ENCODE measurements at regions not wholly inside any gene's neighbourhood (a gene's known extent, or its start where the extent isn't known, plus 50 kb on each side); places are given as distances from the start of the nearest gene placed in this dataset.

DNA sequence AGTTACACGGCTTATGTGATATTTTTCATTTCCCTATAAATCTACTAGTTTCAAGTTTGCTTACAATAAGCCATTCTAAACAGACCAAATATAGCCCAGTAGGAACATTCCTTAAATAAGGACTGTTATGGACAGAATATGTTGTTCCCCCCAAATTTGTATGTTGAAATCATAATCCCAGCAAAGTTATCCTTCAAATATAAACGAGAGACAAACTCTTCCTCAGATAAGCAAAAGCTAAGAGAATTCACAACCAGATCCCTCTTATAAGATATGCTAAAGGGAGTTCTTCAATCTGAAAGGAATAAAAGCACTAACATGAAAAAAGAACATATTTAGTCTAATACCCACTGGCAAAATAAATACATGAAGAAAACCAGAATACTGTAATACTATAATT is 795.5 kb upstream of the GJE1 start:
- in situ Hi-C loops (cut with HindIII; ENCODE audit: low sequenced_read_pairs) = no loop called here

GRCh38 chr6:141335477-141336273 is 797.0 kb upstream of the GJE1 start:
- in situ Hi-C loops (cut with HindIII; ENCODE audit: low sequenced_read_pairs) = no loop called here

DNA sequence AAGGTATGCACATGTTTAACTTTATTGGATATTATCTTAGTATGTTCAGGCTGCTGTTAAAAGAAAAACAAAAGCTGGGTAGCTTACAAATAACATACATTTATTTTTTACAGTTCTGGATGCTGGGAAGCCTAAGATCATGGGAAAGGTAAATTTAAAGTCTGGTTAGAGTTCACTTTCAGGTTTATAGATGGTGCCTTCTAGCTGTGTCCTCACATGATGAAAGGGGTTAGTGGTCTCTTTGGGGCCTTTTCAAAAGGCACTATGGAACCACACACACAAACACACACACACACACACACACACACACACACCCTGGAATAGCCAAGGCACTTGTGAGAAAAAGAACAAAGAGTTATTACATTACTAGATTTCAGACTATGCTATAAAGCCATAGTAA is 805.8 kb upstream of the GJE1 start:
- in situ Hi-C loops (cut with HindIII; ENCODE audit: low sequenced_read_pairs) = no loop called here

DNA sequence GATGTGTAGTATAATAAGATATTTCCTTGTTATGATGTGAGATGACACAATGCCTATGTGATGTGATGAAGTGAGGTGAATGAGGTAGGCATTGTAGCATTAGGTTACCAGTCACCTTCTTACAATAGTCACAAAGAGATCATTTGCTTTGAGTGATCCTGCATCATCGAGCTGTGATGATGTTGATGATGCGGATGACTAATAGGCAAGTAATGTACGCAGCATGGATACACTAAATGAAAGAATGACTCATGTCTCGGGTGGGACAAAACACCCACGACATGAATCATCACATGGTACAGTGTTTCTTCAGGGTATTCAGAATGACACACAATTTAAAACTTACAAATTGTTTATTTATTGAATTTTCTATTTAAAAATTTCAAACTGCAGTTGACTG is 806.3 kb upstream of the GJE1 start:
- in situ Hi-C loops (cut with HindIII; ENCODE audit: low sequenced_read_pairs) = no loop called here

DNA sequence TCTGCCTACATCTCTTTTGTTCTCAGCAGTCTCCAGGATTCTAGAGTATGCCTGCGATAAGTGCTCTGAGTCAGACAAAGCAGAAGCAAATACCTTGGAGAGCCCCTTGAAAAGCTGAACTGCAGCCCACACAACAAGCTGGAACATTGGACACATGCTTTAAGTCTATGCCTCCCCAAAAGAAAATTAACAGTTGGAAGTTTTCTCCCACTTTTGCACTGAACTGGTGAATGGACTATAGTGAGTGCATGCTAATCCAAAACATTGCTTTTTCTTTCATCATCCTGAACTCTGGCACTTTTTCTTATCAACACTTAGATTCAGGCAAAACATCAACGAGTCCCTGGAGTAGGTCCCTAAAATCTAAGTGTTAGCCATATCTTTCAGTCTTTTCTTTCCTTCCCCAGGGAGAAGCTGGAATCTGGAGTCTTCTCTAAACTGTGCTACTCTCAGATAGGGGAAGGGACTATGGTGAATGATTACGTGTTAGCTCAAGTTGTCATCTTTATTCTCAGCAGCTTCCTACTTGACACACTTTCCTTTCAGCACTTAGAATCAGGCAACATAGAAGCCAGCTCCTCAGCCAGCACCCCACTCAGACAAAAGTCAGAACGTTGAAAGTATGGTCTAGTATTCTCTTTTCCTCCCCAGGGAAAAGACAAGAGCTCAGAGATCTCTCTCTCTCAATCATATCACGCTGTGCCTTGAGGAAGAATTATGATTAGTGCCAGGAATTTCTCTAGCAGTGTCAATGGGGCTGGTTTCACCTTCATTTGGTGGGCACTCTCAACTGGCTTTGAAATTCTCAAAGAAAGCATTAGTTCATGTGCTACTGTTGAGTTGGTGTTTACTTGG is 811.0 kb upstream of the GJE1 start:
- in situ Hi-C loops (cut with HindIII; ENCODE audit: low sequenced_read_pairs) = no loop called here

GRCh38 chr6:141316236-141316635 is 816.5 kb upstream of the GJE1 start:
- in situ Hi-C loops (cut with HindIII; ENCODE audit: low sequenced_read_pairs) = no loop called here

DNA sequence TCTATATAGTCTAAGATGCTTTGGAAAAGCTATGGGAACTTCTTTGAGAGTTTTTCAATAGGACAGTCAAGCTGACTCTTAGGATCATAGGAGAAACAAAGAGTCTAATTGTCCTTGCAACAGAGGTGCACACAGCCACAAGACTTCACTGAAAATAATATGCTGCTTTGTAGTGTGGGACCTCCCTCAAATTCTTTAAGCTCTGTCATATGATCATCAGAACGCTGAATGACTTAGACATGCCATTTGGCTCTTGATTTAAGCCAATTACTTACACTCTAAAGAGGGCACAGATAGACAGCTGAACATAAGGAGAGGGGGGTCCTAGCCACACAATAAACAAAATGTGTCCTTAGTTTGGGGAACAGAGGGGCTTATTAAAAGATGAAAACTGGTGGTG is 818.7 kb upstream of the GJE1 start:
- in situ Hi-C loops (cut with HindIII; ENCODE audit: low sequenced_read_pairs) = no loop called here

- in situ Hi-C loops (cut with HindIII; ENCODE audit: low sequenced_read_pairs) = no loop called here
These were observed 823.4 kb upstream of the GJE1 start for GRCh38 chr6:141309295-141309694.

- in situ Hi-C loops (cut with HindIII; ENCODE audit: low sequenced_read_pairs) = no loop called here
These were observed 825.3 kb upstream of the GJE1 start for GRCh38 chr6:141307309-141307998.

- in situ Hi-C loops (cut with HindIII; ENCODE audit: low sequenced_read_pairs) = no loop called here
These were observed 828.8 kb upstream of the GJE1 start for GRCh38 chr6:141303907-141304306.

- in situ Hi-C loops (cut with HindIII; ENCODE audit: low sequenced_read_pairs) = no loop called here
These were observed 830.9 kb upstream of the GJE1 start for GRCh38 chr6:141301779-141302178.

GRCh38 chr6:141290941-141291721 is 841.6 kb upstream of the GJE1 start:
- in situ Hi-C loops (cut with HindIII; ENCODE audit: low sequenced_read_pairs) = no loop called here

DNA sequence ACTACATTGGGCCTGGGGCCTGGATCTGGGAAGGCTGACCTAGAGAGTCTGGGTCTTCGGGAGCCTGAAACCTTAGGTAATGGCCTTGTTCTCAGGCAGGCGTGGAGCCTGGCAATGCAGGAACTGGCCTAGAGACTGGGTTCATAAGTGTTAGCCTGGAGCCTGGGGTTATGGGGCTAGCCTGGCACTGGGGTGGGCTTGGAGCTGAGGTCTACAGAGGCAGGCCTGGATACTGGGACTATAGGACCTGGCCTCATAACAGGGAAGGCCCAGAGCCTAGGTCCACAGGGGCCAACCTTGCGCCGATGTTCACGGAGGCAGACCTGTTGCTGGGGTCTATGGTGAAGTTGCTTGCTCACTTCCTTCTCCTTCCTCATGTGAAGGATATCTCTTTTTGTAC is 843.8 kb upstream of the GJE1 start:
- in situ Hi-C loops (cut with HindIII; ENCODE audit: low sequenced_read_pairs) = no loop called here

DNA sequence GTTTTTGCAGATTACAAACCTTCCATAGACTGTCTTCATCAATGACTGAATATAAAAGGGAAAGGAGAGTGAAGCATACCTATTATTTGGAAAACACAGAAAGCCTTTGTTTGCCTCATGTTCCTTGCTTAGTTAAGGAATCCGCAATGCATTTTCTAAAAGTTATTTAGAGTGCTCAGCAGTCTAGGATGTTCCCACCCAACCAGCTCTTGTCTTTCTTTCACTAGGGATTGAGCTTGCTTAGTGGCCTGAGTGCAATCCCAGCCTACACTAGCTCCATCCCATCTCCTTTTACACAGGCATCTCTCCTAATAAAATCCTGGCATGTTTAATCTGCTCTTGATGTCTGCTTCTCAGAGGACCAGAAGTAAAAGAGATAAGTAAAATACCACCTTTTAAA is 850.5 kb upstream of the GJE1 start:
- in situ Hi-C loops (cut with HindIII; ENCODE audit: low sequenced_read_pairs) = no loop called here

DNA sequence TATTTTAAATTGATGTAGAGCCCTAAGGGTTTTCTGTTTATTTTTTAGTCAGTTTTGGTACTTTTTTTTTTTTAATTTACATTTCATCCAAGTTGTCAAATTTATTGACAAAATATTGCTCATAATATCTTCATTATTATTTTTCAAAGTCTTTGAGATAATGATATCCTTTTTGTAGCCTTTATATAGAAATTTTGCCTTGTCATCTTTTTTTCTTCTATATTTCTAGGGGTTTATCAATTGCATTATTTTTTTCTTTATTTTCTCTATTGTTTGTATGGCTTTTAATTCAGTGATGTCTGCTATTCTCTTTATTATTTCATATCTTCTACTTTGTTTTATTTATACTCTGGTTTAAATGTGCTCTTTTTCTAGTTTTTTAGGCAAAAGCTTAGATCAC is 863.0 kb upstream of the GJE1 start:
- in situ Hi-C loops (cut with HindIII; ENCODE audit: low sequenced_read_pairs) = no loop called here

GRCh38 chr6:141267420-141267819 is 865.3 kb upstream of the GJE1 start:
- in situ Hi-C loops (cut with HindIII; ENCODE audit: low sequenced_read_pairs) = no loop called here

DNA sequence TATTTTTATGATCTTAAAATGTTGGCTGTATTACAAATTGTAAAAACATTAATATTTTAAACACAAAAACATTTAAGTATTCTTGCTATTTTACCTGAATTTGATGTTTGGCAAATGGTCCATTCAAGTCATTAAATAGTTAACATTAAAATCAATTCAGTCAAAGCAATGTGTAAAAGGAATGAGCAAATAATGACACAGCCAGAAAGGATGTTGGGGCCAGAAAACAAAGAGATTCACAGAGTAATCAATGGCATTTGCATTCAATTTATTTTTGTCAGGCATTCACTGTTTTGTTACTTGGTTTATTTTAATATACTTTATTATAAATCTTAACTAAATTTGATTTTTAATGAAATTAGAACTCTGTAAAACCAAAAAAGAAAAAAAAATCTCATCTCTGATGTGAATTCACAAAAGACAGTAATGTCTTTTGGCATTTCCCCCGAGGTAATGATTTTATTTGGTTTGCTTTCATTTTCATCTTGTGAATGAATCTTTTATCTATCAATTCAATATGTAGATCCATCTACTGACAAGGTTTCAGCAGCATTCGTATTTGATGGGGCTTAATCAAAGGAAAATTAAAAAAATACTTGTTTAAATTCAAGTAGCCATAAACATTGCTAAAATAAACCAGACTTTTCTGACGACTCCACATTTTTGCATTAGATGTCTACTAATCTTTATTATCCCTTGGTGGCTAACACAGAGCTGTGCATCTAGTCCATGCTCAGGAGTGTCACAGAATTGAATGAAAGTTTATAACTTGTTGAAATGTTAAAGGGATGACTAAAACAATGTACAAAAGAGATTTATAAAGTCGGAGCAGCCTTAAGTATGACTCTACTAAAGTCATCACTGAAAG is 866.7 kb upstream of the GJE1 start:
- in situ Hi-C loops (cut with HindIII; ENCODE audit: low sequenced_read_pairs) = no loop called here

- in situ Hi-C loops (cut with HindIII; ENCODE audit: low sequenced_read_pairs) = no loop called here
These were observed 868.6 kb upstream of the GJE1 start for GRCh38 chr6:141264101-141264500.

- in situ Hi-C loops (cut with HindIII; ENCODE audit: low sequenced_read_pairs) = no loop called here
These were observed 871.1 kb upstream of the GJE1 start for GRCh38 chr6:141261672-141262060.
